ENCODE measurements at regions not wholly inside any gene's neighbourhood (a gene's known extent, or its start where the extent isn't known, plus 50 kb on each side); places are given as distances from the start of the nearest gene placed in this dataset.
"Not testable (repeated sequence)": the region's sequence is repeated elsewhere in the genome, so short reads cannot be mapped to it uniquely, and the experiment has no call there.

- H3K9ac ChIP-seq = no peak overlapping the region
- no peaks in the 10 kb centered on the region for H3K79me2 ChIP-seq (ENCODE audit: insufficient read depth)
- no peak for TF ChIP-seq EZH2phosphoT487 (IDR thresholded peaks at IDR 0.05; ENCODE audit: insufficient read depth, low read depth)
Measured at GRCh38 chr5:56632939-56633338, 182.4 kb upstream of the MAP3K1 start.

GRCh38 chr5:56632199-56632598 is 183.2 kb upstream of the MAP3K1 start:
- in situ Hi-C loops (cut with MboI) = no loop called here
- Histone ChIP-seq H3K4me3 (no peak overlapping the region), H3K9ac (no peak overlapping the region), H3K4me2 (ENCODE audit: unreplicated experiment) (no peak overlapping the region), H2AFZ (no peak overlapping the region), H3K36me3 (ENCODE audit: low read depth) (no peaks in the 10 kb centered on the region), H3K9me3 (ENCODE audit: low read depth) (peaks cover 2% of the 10 kb centered on the region), H3K4me1 (ENCODE audit: insufficient read depth) (peaks cover 1% of the 10 kb centered on the region; the same call in 1 of the 2 replicates), H3F3A (ENCODE audit: insufficient read depth) (no peaks in the 10 kb centered on the region), H3K9me2 (ENCODE audit: insufficient read depth) (no peaks in the 10 kb centered on the region), H3K79me2 (ENCODE audit: insufficient read depth) (no peaks in the 10 kb centered on the region), H3K27ac (no peak overlapping the region), H4K20me1 (ENCODE audit: insufficient read depth) (no peaks in the 10 kb centered on the region), H3K27me3 (replicated peaks; ENCODE audit: insufficient read depth) (no peaks in the 10 kb centered on the region)
- WGBS, 2 experiments (ENCODE audit: low coverage in 1 of 2, low lambda C conversion rate in 2 of 2, missing lambda C conversion rate in 2 of 2) = 61 to 71% methylated on average over 2 of the region's 2 CpGs
- no peak for TF ChIP-seq EZH2phosphoT487 (IDR thresholded peaks at IDR 0.05; ENCODE audit: insufficient read depth, low read depth)
- TF ChIP-seq EZH2 (IDR thresholded peaks at IDR 0.05; ENCODE audit: insufficient read depth, poor library complexity, severe bottlenecking) = no peak
- no peak for DNase-seq

More at GRCh38 chr5:56632939-56633338, 182.4 kb upstream of the MAP3K1 start:
- Histone ChIP-seq H3K4me2 (ENCODE audit: unreplicated experiment) (no peak overlapping the region), H2AFZ (no peak overlapping the region), H3K4me3 (no peak overlapping the region), H4K20me1 (ENCODE audit: insufficient read depth) (no peaks in the 10 kb centered on the region), H3K9me3 (ENCODE audit: low read depth) (no peaks in the 10 kb centered on the region), H3K4me1 (ENCODE audit: insufficient read depth) (peaks cover 7% of the 10 kb centered on the region), H3K27me3 (replicated peaks; ENCODE audit: insufficient read depth) (no peaks in the 10 kb centered on the region), H3K36me3 (ENCODE audit: low read depth) (no peaks in the 10 kb centered on the region), H3K9me2 (ENCODE audit: insufficient read depth) (no peaks in the 10 kb centered on the region), H3F3A (ENCODE audit: insufficient read depth) (0 out of 2 replicates have a peak, but pooled peaks cover 6% of the 10 kb centered on the region), H3K27ac (no peak overlapping the region)
- WGBS, 2 experiments (ENCODE audit: low coverage in 1 of 2, low lambda C conversion rate in 2 of 2, missing lambda C conversion rate in 2 of 2) = 61% methylated on average over 1 of the region's 1 CpG
- no peak for DNase-seq
- in situ Hi-C loops (cut with MboI) = no loop called here

GRCh38 chr5:56631719-56632118 is 183.6 kb upstream of the MAP3K1 start:
- H3K36me3 ChIP-seq (ENCODE audit: low read depth) = no peaks in the 10 kb centered on the region
- no peak for DNase-seq
- H3K9ac ChIP-seq = no peak overlapping the region
- H3K4me3 ChIP-seq = no peak overlapping the region
- H4K20me1 ChIP-seq (ENCODE audit: insufficient read depth) = no peaks in the 10 kb centered on the region
- 16 to 22% methylated on average over 2 of the region's 2 CpGs for WGBS, 2 experiments (ENCODE audit: low coverage in 1 of 2, low lambda C conversion rate in 2 of 2, missing lambda C conversion rate in 2 of 2)
- no peaks in the 10 kb centered on the region for H3K9me2 ChIP-seq (ENCODE audit: insufficient read depth)
- no peaks in the 10 kb centered on the region for H3K79me2 ChIP-seq (ENCODE audit: insufficient read depth)
- no peak overlapping the region for H3K4me2 ChIP-seq (ENCODE audit: unreplicated experiment)
- H3K27me3 ChIP-seq (replicated peaks; ENCODE audit: insufficient read depth) = no peaks in the 10 kb centered on the region
- 0 out of 2 replicates have a peak, but pooled peaks cover under 1% of the 10 kb centered on the region for H3F3A ChIP-seq (ENCODE audit: insufficient read depth)
- H3K27ac ChIP-seq = no peak overlapping the region
- H3K4me1 ChIP-seq (ENCODE audit: insufficient read depth) = no peaks in the 10 kb centered on the region
- peaks cover 2% of the 10 kb centered on the region for H3K9me3 ChIP-seq (ENCODE audit: low read depth)
- no peak overlapping the region for H2AFZ ChIP-seq
- in situ Hi-C loops (cut with MboI) = no loop called here
- no peak for TF ChIP-seq EZH2 (IDR thresholded peaks at IDR 0.05; ENCODE audit: insufficient read depth, poor library complexity, severe bottlenecking)
- no peak for TF ChIP-seq EZH2phosphoT487 (IDR thresholded peaks at IDR 0.05; ENCODE audit: insufficient read depth, low read depth)

- H3K4me3 ChIP-seq; H3K9ac ChIP-seq; H3K9me2 ChIP-seq (ENCODE audit: insufficient read depth); H4K20me1 ChIP-seq (ENCODE audit: insufficient read depth); H3K36me3 ChIP-seq (ENCODE audit: low read depth); H2AFZ ChIP-seq; H3K79me2 ChIP-seq (ENCODE audit: insufficient read depth); DNase-seq; H3K27me3 ChIP-seq (replicated peaks; ENCODE audit: insufficient read depth); H3K9me3 ChIP-seq (ENCODE audit: low read depth); H3K27ac ChIP-seq; H3K4me2 ChIP-seq (ENCODE audit: unreplicated experiment); in situ Hi-C loops (cut with MboI): not testable (repeated sequence)
- peaks cover 20% of the 10 kb centered on the region; the same call in 1 of the 2 replicates for H3F3A ChIP-seq (ENCODE audit: insufficient read depth)
- WGBS, 2 experiments (ENCODE audit: low coverage in 1 of 2, low lambda C conversion rate in 2 of 2, missing lambda C conversion rate in 2 of 2) = 48 to 73% methylated on average over 4 of the region's 4 CpGs
- peaks cover 20% of the 10 kb centered on the region for H3K4me1 ChIP-seq (ENCODE audit: insufficient read depth)
Measured at GRCh38 chr5:56628616-56629015, 186.7 kb upstream of the MAP3K1 start.

GRCh38 chr5:56625541-56625940 is 189.8 kb upstream of the MAP3K1 start:
- peak; percentile 87 for DNase-seq
- H3K9ac ChIP-seq = no peak overlapping the region
- H3K9me2 ChIP-seq (ENCODE audit: insufficient read depth) = no peaks in the 10 kb centered on the region
- H3K36me3 ChIP-seq (ENCODE audit: low read depth) = no peaks in the 10 kb centered on the region
- TF ChIP-seq EZH2phosphoT487 (IDR thresholded peaks at IDR 0.05; ENCODE audit: insufficient read depth, low read depth) (no peak), EZH2 (IDR thresholded peaks at IDR 0.05; ENCODE audit: insufficient read depth, poor library complexity, severe bottlenecking) (no peak)
- H3K27ac ChIP-seq = peak overlapping the region; percentile 51
- no peaks in the 10 kb centered on the region for H3K27me3 ChIP-seq (replicated peaks; ENCODE audit: insufficient read depth)
- H3K79me2 ChIP-seq (ENCODE audit: insufficient read depth) = no peaks in the 10 kb centered on the region
- peaks cover 27% of the 10 kb centered on the region for H3F3A ChIP-seq (ENCODE audit: insufficient read depth)
- H4K20me1 ChIP-seq (ENCODE audit: insufficient read depth) = no peaks in the 10 kb centered on the region
- H3K4me3 ChIP-seq = no peak overlapping the region
- WGBS, 2 experiments (ENCODE audit: low coverage in 1 of 2, low lambda C conversion rate in 2 of 2, missing lambda C conversion rate in 2 of 2) = 0 to 5% methylated on average over 2 of the region's 2 CpGs
- H3K4me2 ChIP-seq (ENCODE audit: unreplicated experiment) = peak overlapping the region; percentile 41
- in situ Hi-C loops (cut with MboI) = no loop called here
- no peak overlapping the region for H2AFZ ChIP-seq
- H3K9me3 ChIP-seq (ENCODE audit: low read depth) = peaks cover 2% of the 10 kb centered on the region
- peaks cover 47% of the 10 kb centered on the region for H3K4me1 ChIP-seq (ENCODE audit: insufficient read depth)

Data from GM23248 (cell line).